Keratinocyte (primary cell): ENCODE measurements at regions not wholly inside any gene's neighbourhood (a gene's known extent, or its start where the extent isn't known, plus 50 kb on each side); places are given as distances from the start of the nearest gene placed in this dataset.

Experiments
- DNase-seq: peaks from one replicate; pipeline ENCODE4 v3.0.0-alpha.2; 2011; ENCODE audit warnings: low read depth, missing footprints, low spot score
- FAIRE-seq: peaks from 2 replicates; lab custom pipeline; 2011; peaks lifted over from hg19 to GRCh38; lab: Jason Lieb, UNC
- H2AFZ ChIP-seq: 2 replicates; pipeline ENCODE4 v1.6.0; 2012; ENCODE audit warnings: low read length, control low read depth, inconsistent platforms; ENCODE audit not compliant: control insufficient read depth
- H3K27ac ChIP-seq: 2 replicates; pipeline ENCODE4 v1.5.1; 2011; ENCODE audit warnings: low read length; ENCODE audit not compliant: control insufficient read depth, insufficient read depth
- H3K27me3 ChIP-seq: 3 replicates; pipeline ENCODE4 v1.6.0; 2011; ENCODE audit warnings: low read length; ENCODE audit not compliant: control insufficient read depth, insufficient read depth; ENCODE audit errors: extremely low read depth
- H3K36me3 ChIP-seq, 2 experiments: 2 replicates in 1 of 2; 3 replicates in 1 of 2; pipeline ENCODE4 v1.5.1; 2011; ENCODE audit warnings: low read length in 2 of 2, mild to moderate bottlenecking in 1 of 2; ENCODE audit not compliant: control insufficient read depth in 2 of 2, insufficient read depth in 2 of 2; ENCODE audit errors: extremely low read depth in 1 of 2
- H3K4me1 ChIP-seq: 3 replicates; pipeline ENCODE4 v1.5.1; 2011; ENCODE audit warnings: low read length; ENCODE audit not compliant: control insufficient read depth, insufficient read depth; ENCODE audit errors: extremely low read depth
- H3K4me2 ChIP-seq: 3 replicates; pipeline ENCODE4 v1.6.0; 2011; ENCODE audit warnings: low read depth, low read length; ENCODE audit not compliant: control insufficient read depth, insufficient read depth; ENCODE audit errors: extremely low read depth
- H3K4me3 ChIP-seq, 3 experiments: fragments of 200-600 bp in 1 of 3; sonication (generic) in 1 of 3; 2 replicates in 2 of 3; 3 replicates in 1 of 3; pipeline ENCODE4 v1.5.1; 2011 to 2016; ENCODE audit warnings: low read length in 3 of 3, mild to moderate bottlenecking in 3 of 3, control low read depth in 2 of 3, inconsistent platforms in 1 of 3, low read depth in 1 of 3, mixed read lengths in 1 of 3, mixed run types in 1 of 3, moderate library complexity in 1 of 3; ENCODE audit not compliant: control insufficient read depth in 2 of 3, insufficient read depth in 2 of 3; ENCODE audit errors: extremely low read depth in 1 of 3
- H3K79me2 ChIP-seq: 2 replicates; pipeline ENCODE4 v1.6.0; 2012; ENCODE audit warnings: low read length; ENCODE audit not compliant: control insufficient read depth, insufficient read depth
- H3K9ac ChIP-seq: 3 replicates; pipeline ENCODE4 v1.6.0; 2011; ENCODE audit warnings: low read length; ENCODE audit not compliant: control insufficient read depth, insufficient read depth; ENCODE audit errors: extremely low read depth
- H3K9me1 ChIP-seq: 3 replicates; pipeline ENCODE4 v1.6.0; 2011; ENCODE audit warnings: low read length; ENCODE audit not compliant: control insufficient read depth, insufficient read depth; ENCODE audit errors: extremely low read depth
- H3K9me3 ChIP-seq: 2 replicates; pipeline ENCODE4 v1.5.1; 2012; ENCODE audit warnings: low read depth, low read length; ENCODE audit not compliant: control insufficient read depth
- H4K20me1 ChIP-seq: 3 replicates; pipeline ENCODE4 v1.6.0; 2011; ENCODE audit warnings: low read length; ENCODE audit not compliant: control insufficient read depth, insufficient read depth; ENCODE audit errors: extremely low read depth
- EZH2 ChIP-seq: IDR thresholded peaks from one replicate; pipeline ENCODE4 v1.6.1; 2012; ENCODE audit warnings: inconsistent platforms, mild to moderate bottlenecking, low read length, moderate library complexity
- dilution Hi-C: fragments of 300-500 bp; cut with MboI; formaldehyde crosslinking; loops from one replicate; pipeline ENCODE4 v1.7.0; 2020; ENCODE audit warnings: low sequenced_read_pairs; ENCODE audit not compliant: extremely low pct_ligation_motif_present
- TF ChIP-seq, protein P1 (sequence below), 3 experiments: IDR thresholded peaks in 1 of 3; conservative IDR thresholded peaks in 1 of 3; optimal IDR thresholded peaks in 1 of 3; 2 replicates in 2 of 3; 3 replicates in 1 of 3; pipeline versions ENCODE3 to v1.5.1; 2011; ENCODE audit warnings: low read length in 3 of 3, mild to moderate bottlenecking in 3 of 3, moderate library complexity in 2 of 3, control low read depth in 1 of 3, inconsistent platforms in 1 of 3; ENCODE audit not compliant: insufficient read depth in 2 of 3; ENCODE audit errors: extremely low read depth in 1 of 3

DNA sequence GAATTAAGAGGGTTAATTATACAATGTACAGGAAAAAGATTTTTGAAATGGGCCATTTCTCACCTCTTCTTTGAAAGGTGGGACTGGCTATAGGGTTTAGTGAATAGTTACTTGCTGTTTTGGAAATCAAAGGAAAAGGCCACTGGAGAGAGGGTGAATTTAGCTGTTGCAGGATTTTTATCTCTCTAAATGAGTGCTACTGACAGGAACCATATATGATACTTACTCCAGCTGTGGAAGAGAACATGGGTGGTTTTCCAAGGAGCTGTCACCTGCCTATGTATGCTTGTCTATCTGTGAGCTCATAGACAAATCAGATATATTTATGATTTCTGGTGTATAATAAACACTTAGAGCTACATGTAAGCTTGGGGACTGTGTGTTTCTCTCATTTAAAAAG is 430.4 kb downstream of the MTX2 start:
- Histone ChIP-seq H3K9ac (no peak overlapping the region), H3K79me2 (no peaks in the 10 kb centered on the region), H3K4me1 (no peaks in the 10 kb centered on the region), H3K27ac (no peak overlapping the region), H3K4me2 (no peak overlapping the region), H3K36me3 (no peaks in the 10 kb centered on the region), H3K4me3 (no peak overlapping the region), H3K9me1 (no peaks in the 10 kb centered on the region), H2AFZ (no peak overlapping the region), H3K27me3 (no peaks in the 10 kb centered on the region), H3K9me3 (no peaks in the 10 kb centered on the region), H4K20me1 (no peaks in the 10 kb centered on the region)
- DNase-seq (no peak), FAIRE-seq (no peak)
- TF ChIP-seq EZH2 = no peak
- TF ChIP-seq, protein P1, sequence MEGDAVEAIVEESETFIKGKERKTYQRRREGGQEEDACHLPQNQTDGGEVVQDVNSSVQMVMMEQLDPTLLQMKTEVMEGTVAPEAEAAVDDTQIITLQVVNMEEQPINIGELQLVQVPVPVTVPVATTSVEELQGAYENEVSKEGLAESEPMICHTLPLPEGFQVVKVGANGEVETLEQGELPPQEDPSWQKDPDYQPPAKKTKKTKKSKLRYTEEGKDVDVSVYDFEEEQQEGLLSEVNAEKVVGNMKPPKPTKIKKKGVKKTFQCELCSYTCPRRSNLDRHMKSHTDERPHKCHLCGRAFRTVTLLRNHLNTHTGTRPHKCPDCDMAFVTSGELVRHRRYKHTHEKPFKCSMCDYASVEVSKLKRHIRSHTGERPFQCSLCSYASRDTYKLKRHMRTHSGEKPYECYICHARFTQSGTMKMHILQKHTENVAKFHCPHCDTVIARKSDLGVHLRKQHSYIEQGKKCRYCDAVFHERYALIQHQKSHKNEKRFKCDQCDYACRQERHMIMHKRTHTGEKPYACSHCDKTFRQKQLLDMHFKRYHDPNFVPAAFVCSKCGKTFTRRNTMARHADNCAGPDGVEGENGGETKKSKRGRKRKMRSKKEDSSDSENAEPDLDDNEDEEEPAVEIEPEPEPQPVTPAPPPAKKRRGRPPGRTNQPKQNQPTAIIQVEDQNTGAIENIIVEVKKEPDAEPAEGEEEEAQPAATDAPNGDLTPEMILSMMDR (optimal IDR thresholded peaks at IDR 0.05 in 1 of 3, IDR thresholded peaks at IDR 0.05 in 1 of 3, conservative IDR thresholded peaks at IDR 0.05 in 1 of 3; ENCODE audit: extremely low read depth in 1 of 3, insufficient read depth in 2 of 3, low read length in 3 of 3) = no peak
- dilution Hi-C loops = no loop called here

DNA sequence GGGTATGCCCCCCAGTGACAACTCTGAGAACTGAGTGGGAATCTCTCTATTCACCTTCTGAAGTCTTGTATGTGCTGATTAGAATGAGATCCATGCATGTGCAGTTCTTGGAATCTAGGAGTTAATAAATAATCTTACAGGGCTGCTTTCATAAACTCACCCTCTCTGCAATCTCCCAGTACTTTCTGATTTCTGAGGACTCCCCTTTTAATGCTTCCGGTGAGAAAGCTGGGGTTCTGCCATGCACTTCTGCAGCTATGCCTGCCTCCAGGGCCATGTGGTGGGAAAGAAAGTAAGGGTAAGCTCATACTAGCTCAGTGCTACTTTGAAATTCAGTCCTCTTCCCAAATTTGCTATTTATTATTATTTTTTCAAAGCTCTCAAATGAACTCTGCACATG is 432.9 kb downstream of the MTX2 start:
- H3K27me3 ChIP-seq = no peaks in the 10 kb centered on the region
- H3K4me2 ChIP-seq = no peak overlapping the region
- FAIRE-seq (no peak), DNase-seq (no peak)
- H3K9ac ChIP-seq = no peak overlapping the region
- no peaks in the 10 kb centered on the region for H3K79me2 ChIP-seq
- H3K4me3 ChIP-seq = no peak overlapping the region
- H4K20me1 ChIP-seq = no peaks in the 10 kb centered on the region
- no peak overlapping the region for H2AFZ ChIP-seq
- no peaks in the 10 kb centered on the region for H3K36me3 ChIP-seq
- dilution Hi-C loops = no loop called here
- no peaks in the 10 kb centered on the region for H3K4me1 ChIP-seq
- no peaks in the 10 kb centered on the region for H3K9me1 ChIP-seq
- no peaks in the 10 kb centered on the region for H3K9me3 ChIP-seq
- H3K27ac ChIP-seq = no peak overlapping the region
- TF ChIP-seq, protein P1 (optimal IDR thresholded peaks at IDR 0.05 in 1 of 3, IDR thresholded peaks at IDR 0.05 in 1 of 3, conservative IDR thresholded peaks at IDR 0.05 in 1 of 3; ENCODE audit: extremely low read depth in 1 of 3, insufficient read depth in 2 of 3, low read length in 3 of 3) = no peak
- TF ChIP-seq EZH2 = no peak
